AG04450 (cell line): ENCODE measurements at regions not wholly inside any gene's neighbourhood (a gene's known extent, or its start where the extent isn't known, plus 50 kb on each side); places are given as distances from the start of the nearest gene placed in this dataset.

Experiments used
- CTCF ChIA-PET: fragments of 300-600, 350-600 bp; formaldehyde crosslinking; extraction: SDS; loops from one replicate; lab custom pipeline; 2022; ENCODE audit warnings: antibody characterized with exemption, inconsistent platforms; lab: Charles Lee
- POLR2A ChIA-PET: fragments of 350-600 bp; formaldehyde crosslinking; extraction: SDS; loops from one replicate; lab custom pipeline; 2021; ENCODE audit warnings: antibody characterized with exemption, inconsistent platforms; lab: Yijun Ruan, JAX
- DNase-seq: peaks from one replicate; pipeline ENCODE4 v3.0.0-alpha.2; 2011; ENCODE audit warnings: low read depth, low spot score
- H3K27ac ChIP-seq: one replicate; pipeline ENCODE4 v1.5.1; 2012; ENCODE audit warnings: low read depth, low read length, control low read depth
- H3K27me3 ChIP-seq: one replicate; pipeline ENCODE4 v1.6.0; 2012; ENCODE audit warnings: low read length; ENCODE audit not compliant: control insufficient read depth, insufficient read depth
- H3K4me3 ChIP-seq: 2 replicates; pipeline ENCODE4 v1.5.1; 2011; ENCODE audit warnings: mild to moderate bottlenecking, low read depth, low read length, control low read depth
- H3K9me3 ChIP-seq: 2 replicates; pipeline ENCODE4 v1.5.1; 2012; ENCODE audit warnings: low read length; ENCODE audit not compliant: control insufficient read depth, insufficient read depth
- CTCF ChIP-seq: IDR thresholded peaks from 2 replicates; pipeline ENCODE4 v1.5.1; 2011; ENCODE audit warnings: low read depth, low read length, control low read depth, inconsistent platforms

GRCh38 chr22:26732284-26732683 is 74.9 kb downstream of the MIAT start:
- H3K27me3 ChIP-seq = no peaks in the 10 kb centered on the region
- H3K9me3 ChIP-seq = no peaks in the 10 kb centered on the region
- ChIA-PET CTCF (no interaction called here), POLR2A (no interaction called here)
- H3K4me3 ChIP-seq = no peak overlapping the region
- DNase-seq = no peak
- no peak for TF ChIP-seq CTCF
- no peak overlapping the region for H3K27ac ChIP-seq

- Histone ChIP-seq H3K9me3 (no peaks in the 10 kb centered on the region), H3K27ac (no peak overlapping the region), H3K4me3 (no peak overlapping the region), H3K27me3 (no peaks in the 10 kb centered on the region)
- no peak for DNase-seq
- ChIA-PET CTCF (interaction anchor here (0.6 to 1.5 kb wide), 2 partner anchors 56 to 1971 kb away, joined by 5 read pairs; no protein-coding TSS in a partner anchor), POLR2A (interaction anchor here (0.6 kb wide), 1 partner anchor 11 kb away, joined by 6 read pairs; no protein-coding TSS in a partner anchor)
- TF ChIP-seq CTCF = no peak
These were observed 77.1 kb downstream of the MIAT start for GRCh38 chr22:26734339-26735018.

- Histone ChIP-seq H3K27me3 (no peaks in the 10 kb centered on the region), H3K4me3 (no peak overlapping the region), H3K9me3 (no peaks in the 10 kb centered on the region), H3K27ac (no peak overlapping the region)
- DNase-seq = no peak
- POLR2A ChIA-PET = interaction anchor here (0.6 kb wide), 1 partner anchor 11 kb away, joined by 6 read pairs; no protein-coding TSS in a partner anchor
- no peak for TF ChIP-seq CTCF
- CTCF ChIA-PET = interaction anchor here (0.6 to 1.5 kb wide), 2 partner anchors 56 to 1970 kb away, joined by 5 read pairs; no protein-coding TSS in a partner anchor
These were observed 77.6 kb downstream of the MIAT start for GRCh38 chr22:26735019-26735409.

GRCh38 chr22:26737262-26737661 is 79.9 kb downstream of the MIAT start:
- ChIA-PET POLR2A (no interaction called here), CTCF (interaction anchor here (0.8 kb wide), 1 partner anchor 19 kb away, joined by 3 read pairs; no protein-coding TSS in a partner anchor)
- H3K27ac ChIP-seq = no peak overlapping the region
- no peaks in the 10 kb centered on the region for H3K27me3 ChIP-seq
- no peaks in the 10 kb centered on the region for H3K9me3 ChIP-seq
- DNase-seq = no peak
- TF ChIP-seq CTCF = no peak
- no peak overlapping the region for H3K4me3 ChIP-seq

GRCh38 chr22:26740253-26740652 is 82.9 kb downstream of the MIAT start:
- DNase-seq = no peak
- Histone ChIP-seq H3K9me3 (no peaks in the 10 kb centered on the region), H3K27ac (no peak overlapping the region), H3K4me3 (no peak overlapping the region), H3K27me3 (no peaks in the 10 kb centered on the region)
- no peak for TF ChIP-seq CTCF
- CTCF ChIA-PET = no interaction called here
- POLR2A ChIA-PET = no interaction called here
